Kidney (tissue), 13 donors: ENCODE measurements at regions not wholly inside any gene's neighbourhood (a gene's known extent, or its start where the extent isn't known, plus 50 kb on each side); places are given as distances from the start of the nearest gene placed in this dataset.
"Not testable (repeated sequence)": the region's sequence is repeated elsewhere in the genome, so short reads cannot be mapped to it uniquely, and the experiment has no call there.

Experiments used
- DNase-seq, 5 donors: peaks; one replicate each; pipeline ENCODE4 v3.0.0-alpha.2; 2013 to 2020
- FAIRE-seq: peaks from 2 replicates; lab custom pipeline; 2012; peaks lifted over from hg19 to GRCh38; lab: Jason Lieb, UNC
- H3K27ac ChIP-seq, 2 donors: one replicate each; pipeline ENCODE4 v1.7.0; 2013; ENCODE audit warnings: low read depth in 2 of 2, low read length in 2 of 2, inconsistent platforms in 1 of 2
- H3K27me3 ChIP-seq: one replicate; pipeline ENCODE4 v1.7.1; 2013; ENCODE audit warnings: low read length, inconsistent platforms; ENCODE audit not compliant: control insufficient read depth, insufficient read depth
- H3K36me3 ChIP-seq, 3 donors: one replicate each; pipeline versions ENCODE4 v1.7.0 to v1.7.1; 2013; ENCODE audit warnings: low read length in 3 of 3, control low read depth in 1 of 3, inconsistent platforms in 1 of 3; ENCODE audit not compliant: insufficient read depth in 3 of 3, control insufficient read depth in 2 of 3
- H3K4me1 ChIP-seq, 3 donors: one replicate each; pipeline versions ENCODE4 v1.7.0 to v1.7.1; 2013; ENCODE audit warnings: low read length in 3 of 3, inconsistent platforms in 1 of 3, low read depth in 1 of 3; ENCODE audit not compliant: control insufficient read depth in 2 of 3, insufficient read depth in 2 of 3
- H3K4me3 ChIP-seq, 3 donors: one replicate each; pipeline versions ENCODE4 v1.7.0 to v1.8.1; 2013; ENCODE audit warnings: low read length in 3 of 3, control low read depth in 1 of 3, inconsistent platforms in 1 of 3
- H3K9ac ChIP-seq, 3 donors: one replicate each; pipeline versions ENCODE4 v1.7.0 to v1.7.1; 2013; ENCODE audit warnings: low read length in 3 of 3, control low read depth in 1 of 3, inconsistent platforms in 1 of 3
- H3K9me3 ChIP-seq, 3 donors: one replicate each; pipeline versions ENCODE4 v1.7.0 to v1.7.1; 2013; ENCODE audit warnings: low read length in 3 of 3, control low read depth in 1 of 3, inconsistent platforms in 1 of 3; ENCODE audit not compliant: control insufficient read depth in 2 of 3, insufficient read depth in 1 of 3
- intact Hi-C: fragments of 100-400 bp; cut with DNase I; formaldehyde crosslinking; loops from one replicate; pipeline ENCODE4 v1.11.1; 2022
- TF ChIP-seq, protein P1 (sequence below): IDR thresholded peaks from 3 replicates; pipeline ENCODE4 v1.5.1; 2012; ENCODE audit warnings: mild to moderate bottlenecking, moderate library complexity, borderline replicate concordance; ENCODE audit not compliant: insufficient read depth; ENCODE audit errors: extremely low read depth
- donor health status: control.
- donor health status: control.
- donor health status: control.
- donor health status: control.
- donor health status: control.
- donor health status: DM: yes; HTN: yes; CAD: no.
- donor health status: Normal renal cell carcinoma (clear cell type).

- no peak for DNase-seq
- Histone ChIP-seq H3K4me3 (no peak overlapping the region), H3K27me3 (no peaks in the 10 kb centered on the region), H3K4me1 (no peaks in the 10 kb centered on the region), H3K9me3 (no peaks in the 10 kb centered on the region), H3K36me3 (no peaks in the 10 kb centered on the region), H3K27ac (no peak overlapping the region), H3K9ac (no peak overlapping the region)
- TF ChIP-seq, protein P1, sequence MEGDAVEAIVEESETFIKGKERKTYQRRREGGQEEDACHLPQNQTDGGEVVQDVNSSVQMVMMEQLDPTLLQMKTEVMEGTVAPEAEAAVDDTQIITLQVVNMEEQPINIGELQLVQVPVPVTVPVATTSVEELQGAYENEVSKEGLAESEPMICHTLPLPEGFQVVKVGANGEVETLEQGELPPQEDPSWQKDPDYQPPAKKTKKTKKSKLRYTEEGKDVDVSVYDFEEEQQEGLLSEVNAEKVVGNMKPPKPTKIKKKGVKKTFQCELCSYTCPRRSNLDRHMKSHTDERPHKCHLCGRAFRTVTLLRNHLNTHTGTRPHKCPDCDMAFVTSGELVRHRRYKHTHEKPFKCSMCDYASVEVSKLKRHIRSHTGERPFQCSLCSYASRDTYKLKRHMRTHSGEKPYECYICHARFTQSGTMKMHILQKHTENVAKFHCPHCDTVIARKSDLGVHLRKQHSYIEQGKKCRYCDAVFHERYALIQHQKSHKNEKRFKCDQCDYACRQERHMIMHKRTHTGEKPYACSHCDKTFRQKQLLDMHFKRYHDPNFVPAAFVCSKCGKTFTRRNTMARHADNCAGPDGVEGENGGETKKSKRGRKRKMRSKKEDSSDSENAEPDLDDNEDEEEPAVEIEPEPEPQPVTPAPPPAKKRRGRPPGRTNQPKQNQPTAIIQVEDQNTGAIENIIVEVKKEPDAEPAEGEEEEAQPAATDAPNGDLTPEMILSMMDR: no peak
- no peak for FAIRE-seq
- intact Hi-C loops: no loop called here
Observed at GRCh38 chr7:123329988-123330643, 130.3 kb upstream of the SLC13A1 start.

DNA sequence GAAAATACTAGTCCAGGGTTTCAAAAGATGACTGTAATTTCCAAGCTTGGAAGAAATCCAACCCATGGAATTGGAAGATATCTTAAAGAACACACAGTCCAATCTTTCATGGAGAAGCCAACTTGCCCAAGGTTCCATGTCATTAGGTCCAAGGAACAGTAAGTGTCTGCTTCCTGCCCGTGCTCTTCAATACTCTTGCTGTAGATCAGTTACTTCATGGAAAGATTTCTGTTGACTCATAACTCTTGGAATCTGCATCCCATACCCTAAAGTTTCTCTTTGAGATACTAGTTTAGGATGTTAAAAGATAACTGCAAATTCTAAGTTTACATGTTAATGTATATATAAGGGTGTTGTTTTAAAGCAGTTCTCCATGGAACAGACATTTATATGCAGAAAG is 127.9 kb upstream of the SLC13A1 start:
- no peaks in the 10 kb centered on the region for H3K36me3 ChIP-seq
- FAIRE-seq (no peak), DNase-seq (no peak)
- no peak overlapping the region for H3K4me3 ChIP-seq
- H3K9me3 ChIP-seq: no peaks in the 10 kb centered on the region
- TF ChIP-seq, protein P1: no peak
- H3K27ac ChIP-seq: no peak overlapping the region
- no peak overlapping the region for H3K9ac ChIP-seq
- intact Hi-C loops: no loop called here
- no peaks in the 10 kb centered on the region for H3K27me3 ChIP-seq
- no peaks in the 10 kb centered on the region for H3K4me1 ChIP-seq

DNA sequence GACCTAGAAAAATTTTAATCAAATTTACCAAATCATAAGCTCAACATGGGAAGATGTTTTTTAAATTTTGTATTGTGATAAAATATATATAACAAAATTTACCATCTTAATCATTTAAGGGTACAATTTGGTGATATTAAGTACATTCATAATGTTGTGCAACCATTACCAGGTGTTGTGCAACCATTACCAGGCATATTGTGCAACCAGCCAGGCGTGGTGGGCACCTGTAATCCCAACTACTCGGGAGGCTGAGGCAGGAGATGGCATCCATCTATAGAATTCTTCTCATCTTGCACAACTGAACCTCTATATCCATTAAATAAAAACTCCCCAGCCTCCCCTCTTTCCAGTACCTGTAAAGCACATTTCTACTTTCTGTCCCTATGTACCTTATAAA is 124.5 kb upstream of the SLC13A1 start:
- H3K9ac ChIP-seq: no peak overlapping the region
- no peaks in the 10 kb centered on the region for H3K36me3 ChIP-seq
- H3K4me1 ChIP-seq: no peaks in the 10 kb centered on the region
- no peak for DNase-seq
- no peak overlapping the region for H3K27ac ChIP-seq
- no peaks in the 10 kb centered on the region for H3K27me3 ChIP-seq
- intact Hi-C loops: no loop called here
- H3K9me3 ChIP-seq: no peaks in the 10 kb centered on the region
- H3K4me3 ChIP-seq: no peak overlapping the region
- TF ChIP-seq, protein P1: no peak
- no peak for FAIRE-seq

DNA sequence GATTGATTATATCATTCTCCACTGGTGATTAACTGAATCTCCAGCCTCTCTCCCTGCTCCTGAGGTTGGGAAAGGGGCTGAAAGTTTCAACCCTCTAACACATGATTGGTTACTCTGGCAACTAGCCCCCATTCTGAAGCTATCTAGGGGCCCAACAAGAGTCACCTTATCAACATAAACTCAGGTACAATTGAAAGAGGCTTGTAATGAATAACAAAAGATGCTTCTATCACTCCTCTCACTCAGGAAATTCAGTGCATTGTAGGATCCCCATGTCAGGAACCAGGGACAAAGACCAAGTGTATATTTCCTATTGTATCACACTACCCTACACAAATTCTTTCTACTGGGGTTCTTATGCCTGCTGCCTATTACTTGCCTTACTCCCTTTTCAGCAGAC is 123.9 kb upstream of the SLC13A1 start:
- H3K9me3 ChIP-seq: no peaks in the 10 kb centered on the region

DNA sequence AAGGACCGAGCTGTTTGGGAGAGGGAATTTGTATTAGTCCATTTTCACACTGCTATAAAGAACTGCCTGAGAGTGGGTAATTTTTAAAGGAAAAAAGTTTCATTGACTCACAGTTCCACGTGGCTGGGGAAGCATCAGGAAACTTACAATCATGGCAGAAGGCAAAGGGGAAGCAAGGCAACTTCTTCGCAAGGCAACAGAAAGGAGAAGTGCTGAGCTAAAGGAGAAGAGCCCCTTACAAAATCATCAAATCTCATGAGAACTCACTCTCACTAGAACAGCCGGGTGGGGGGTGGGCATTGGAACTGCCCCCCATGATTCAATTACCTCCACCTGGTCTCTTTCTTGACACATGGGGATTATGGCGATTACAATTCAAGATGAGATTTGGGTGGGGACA is 121.8 kb upstream of the SLC13A1 start:
- H3K4me1 ChIP-seq, H3K9ac ChIP-seq, H3K36me3 ChIP-seq, intact Hi-C loops, H3K4me3 ChIP-seq, DNase-seq, H3K9me3 ChIP-seq, FAIRE-seq, H3K27me3 ChIP-seq, H3K27ac ChIP-seq: not testable (repeated sequence)

More for the DNA sequence above, 123.9 kb upstream of the SLC13A1 start:
- H3K27ac ChIP-seq: no peak overlapping the region
- no peaks in the 10 kb centered on the region for H3K36me3 ChIP-seq
- DNase-seq: no peak
- H3K27me3 ChIP-seq: no peaks in the 10 kb centered on the region
- intact Hi-C loops: no loop called here
- H3K4me1 ChIP-seq: no peaks in the 10 kb centered on the region
- H3K4me3 ChIP-seq: no peak overlapping the region
- TF ChIP-seq, protein P1: no peak
- FAIRE-seq: no peak
- H3K9ac ChIP-seq: no peak overlapping the region
